ENCODE measurements at regions not wholly inside any gene's neighbourhood (a gene's known extent, or its start where the extent isn't known, plus 50 kb on each side); places are given as distances from the start of the nearest gene placed in this dataset.

- no peaks in the 10 kb centered on the region for H3K9me3 ChIP-seq (ENCODE audit: insufficient read depth, low read depth, low read length)
- H3K27me3 ChIP-seq (ENCODE audit: insufficient read depth, low read length, poor library complexity, severe bottlenecking) = no peaks in the 10 kb centered on the region
- no peak overlapping the region for H3K4me3 ChIP-seq (ENCODE audit: low read length, poor library complexity, severe bottlenecking)
- no peaks in the 10 kb centered on the region for H3K79me2 ChIP-seq (ENCODE audit: insufficient read depth, low read length)
- no peaks in the 10 kb centered on the region for H3K4me1 ChIP-seq (ENCODE audit: insufficient read depth, low read length, poor library complexity, severe bottlenecking)
- no peaks in the 10 kb centered on the region for H3F3A ChIP-seq (ENCODE audit: low read depth)
- H4K20me1 ChIP-seq (ENCODE audit: insufficient read depth, low read length, poor library complexity, severe bottlenecking) = no peaks in the 10 kb centered on the region
- 0 out of 2 replicates have a peak, but pooled peaks cover 5% of the 10 kb centered on the region for H3K9me2 ChIP-seq (replicated peaks; ENCODE audit: low read depth, low read length)
- no peak for TF ChIP-seq CTCF (conservative IDR thresholded peaks at IDR 0.05; ENCODE audit: low read length)
- no peak for TF ChIP-seq EZH2phosphoT487 (IDR thresholded peaks at IDR 0.05; ENCODE audit: borderline replicate concordance)
- no peak overlapping the region for H3K9ac ChIP-seq (ENCODE audit: low read depth, low read length, poor library complexity, severe bottlenecking)
- no peak overlapping the region for H3K4me2 ChIP-seq (ENCODE audit: low read depth, low read length, poor library complexity, severe bottlenecking)
- H3K36me3 ChIP-seq (ENCODE audit: insufficient read depth, low read length) = no peaks in the 10 kb centered on the region
- no peak overlapping the region for H2AFZ ChIP-seq (ENCODE audit: low read length)
Measured at GRCh38 chr3:174538151-174538550, 321.0 kb upstream of the NAALADL2 start.

GRCh38 chr3:174540116-174540908 lies 318.8 kb upstream of the NAALADL2 start:
- no peak overlapping the region for H3K9ac ChIP-seq (ENCODE audit: low read depth, low read length, poor library complexity, severe bottlenecking)
- 0 out of 2 replicates have a peak, but pooled peaks cover under 1% of the 10 kb centered on the region for H3K9me2 ChIP-seq (replicated peaks; ENCODE audit: low read depth, low read length)
- no peak overlapping the region for H3K4me2 ChIP-seq (ENCODE audit: low read depth, low read length, poor library complexity, severe bottlenecking)
- H3K4me1 ChIP-seq (ENCODE audit: insufficient read depth, low read length, poor library complexity, severe bottlenecking) = no peaks in the 10 kb centered on the region
- H3F3A ChIP-seq (ENCODE audit: low read depth) = no peaks in the 10 kb centered on the region
- no peaks in the 10 kb centered on the region for H3K79me2 ChIP-seq (ENCODE audit: insufficient read depth, low read length)
- no peaks in the 10 kb centered on the region for H4K20me1 ChIP-seq (ENCODE audit: insufficient read depth, low read length, poor library complexity, severe bottlenecking)
- no peak for TF ChIP-seq CTCF (conservative IDR thresholded peaks at IDR 0.05; ENCODE audit: low read length)
- no peak overlapping the region for H2AFZ ChIP-seq (ENCODE audit: low read length)
- no peaks in the 10 kb centered on the region for H3K9me3 ChIP-seq (ENCODE audit: insufficient read depth, low read depth, low read length)
- H3K4me3 ChIP-seq (ENCODE audit: low read length, poor library complexity, severe bottlenecking) = no peak overlapping the region
- no peaks in the 10 kb centered on the region for H3K36me3 ChIP-seq (ENCODE audit: insufficient read depth, low read length)
- H3K27me3 ChIP-seq (ENCODE audit: insufficient read depth, low read length, poor library complexity, severe bottlenecking) = no peaks in the 10 kb centered on the region

DNA sequence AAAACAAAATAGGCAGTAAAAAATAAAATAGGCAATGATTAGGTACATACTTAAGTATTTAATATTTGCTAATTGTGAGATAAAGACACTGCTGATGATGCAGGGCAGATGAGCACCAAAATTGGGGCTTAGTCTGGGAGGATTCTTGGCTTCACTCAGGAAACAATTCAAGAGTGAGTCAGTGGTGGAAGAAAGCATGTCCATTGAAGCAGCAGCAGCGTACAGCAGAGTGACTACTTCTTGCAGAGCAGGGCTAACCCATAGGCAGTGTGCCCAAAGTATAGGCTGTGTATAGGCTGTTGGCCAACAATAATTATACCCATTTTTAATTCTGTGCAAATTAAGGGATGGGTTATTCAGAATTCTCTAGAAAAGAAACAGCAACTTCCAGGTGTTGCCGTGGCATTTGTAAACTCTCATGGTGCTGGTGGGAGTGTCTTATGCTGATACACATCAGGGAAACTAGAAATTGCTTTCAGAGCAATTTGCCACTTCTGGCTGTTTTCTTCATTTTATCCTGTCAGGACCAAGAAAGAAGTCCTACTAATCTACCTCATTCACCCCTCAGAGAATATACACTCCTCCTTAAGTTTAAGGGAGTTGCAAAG lies 317.3 kb upstream of the NAALADL2 start:
- no peak overlapping the region for H2AFZ ChIP-seq (ENCODE audit: low read length)
- no peak overlapping the region for H3K4me3 ChIP-seq (ENCODE audit: low read length, poor library complexity, severe bottlenecking)
- H3K36me3 ChIP-seq (ENCODE audit: insufficient read depth, low read length) = no peaks in the 10 kb centered on the region
- no peaks in the 10 kb centered on the region for H3K79me2 ChIP-seq (ENCODE audit: insufficient read depth, low read length)
- H3K4me1 ChIP-seq (ENCODE audit: insufficient read depth, low read length, poor library complexity, severe bottlenecking) = no peaks in the 10 kb centered on the region
- TF ChIP-seq CTCF (conservative IDR thresholded peaks at IDR 0.05; ENCODE audit: low read length) (no peak), EZH2phosphoT487 (IDR thresholded peaks at IDR 0.05; ENCODE audit: borderline replicate concordance) (no peak)
- H3K27me3 ChIP-seq (ENCODE audit: insufficient read depth, low read length, poor library complexity, severe bottlenecking) = no peaks in the 10 kb centered on the region
- no peaks in the 10 kb centered on the region for H3K9me2 ChIP-seq (replicated peaks; ENCODE audit: low read depth, low read length)
- H4K20me1 ChIP-seq (ENCODE audit: insufficient read depth, low read length, poor library complexity, severe bottlenecking) = no peaks in the 10 kb centered on the region
- no peak overlapping the region for H3K9ac ChIP-seq (ENCODE audit: low read depth, low read length, poor library complexity, severe bottlenecking)
- no peaks in the 10 kb centered on the region for H3K9me3 ChIP-seq (ENCODE audit: insufficient read depth, low read depth, low read length)
- no peak overlapping the region for H3K4me2 ChIP-seq (ENCODE audit: low read depth, low read length, poor library complexity, severe bottlenecking)
- H3F3A ChIP-seq (ENCODE audit: low read depth) = no peaks in the 10 kb centered on the region

Measured in Loucy (cell line).